ENCODE measurements at regions not wholly inside any gene's neighbourhood (a gene's known extent, or its start where the extent isn't known, plus 50 kb on each side); places are given as distances from the start of the nearest gene placed in this dataset.

- DNase-seq, result peak in 1 of 2 donors; percentile 33
- TF ChIP-seq CTCF (IDR thresholded peaks at IDR 0.05), result no peak
- Histone ChIP-seq H3K4me1 (no peaks in the 10 kb centered on the region), H3K27me3 (no peaks in the 10 kb centered on the region), H3K27ac (no peak overlapping the region), H3K4me3 (no peak overlapping the region), H3K36me3 (no peaks in the 10 kb centered on the region), H3K9me3 (no peaks in the 10 kb centered on the region)
- intact Hi-C loops (cut with DNase I; ENCODE audit: low total_unique reads), result no loop called here
These were observed 68.1 kb upstream of the PELI1 start for GRCh38 chr2:64212346-64212745.

GRCh38 chr2:64212801-64213321, 68.6 kb upstream of the PELI1 start:
- no peak for TF ChIP-seq CTCF (IDR thresholded peaks at IDR 0.05)
- Histone ChIP-seq H3K4me3 (no peak overlapping the region), H3K27ac (no peak overlapping the region), H3K4me1 (no peaks in the 10 kb centered on the region), H3K27me3 (no peaks in the 10 kb centered on the region), H3K36me3 (no peaks in the 10 kb centered on the region), H3K9me3 (no peaks in the 10 kb centered on the region)
- DNase-seq, result no peak
- intact Hi-C loops (cut with DNase I; ENCODE audit: low total_unique reads), result no loop called here

- H3K36me3 ChIP-seq, result no peaks in the 10 kb centered on the region
- H3K27ac ChIP-seq, result no peak overlapping the region
- DNase-seq, result no peak
- no peaks in the 10 kb centered on the region for H3K9me3 ChIP-seq
- intact Hi-C loops (cut with DNase I; ENCODE audit: low total_unique reads), result no loop called here
- H3K4me3 ChIP-seq, result no peak overlapping the region
- no peaks in the 10 kb centered on the region for H3K4me1 ChIP-seq
- no peaks in the 10 kb centered on the region for H3K27me3 ChIP-seq
- TF ChIP-seq CTCF (IDR thresholded peaks at IDR 0.05), result no peak
These were observed 69.5 kb upstream of the PELI1 start for GRCh38 chr2:64213532-64214275.

GRCh38 chr2:64214281-64215115, 70.3 kb upstream of the PELI1 start:
- no peak for DNase-seq
- Histone ChIP-seq H3K27ac (no peak overlapping the region), H3K4me1 (no peaks in the 10 kb centered on the region), H3K9me3 (no peaks in the 10 kb centered on the region), H3K27me3 (no peaks in the 10 kb centered on the region), H3K4me3 (no peak overlapping the region), H3K36me3 (no peaks in the 10 kb centered on the region)
- intact Hi-C loops (cut with DNase I; ENCODE audit: low total_unique reads), result no loop called here
- TF ChIP-seq CTCF (IDR thresholded peaks at IDR 0.05), result no peak

- H3K9me3 ChIP-seq, result no peaks in the 10 kb centered on the region
- intact Hi-C loops (cut with DNase I; ENCODE audit: low total_unique reads), result no loop called here
- no peak overlapping the region for H3K27ac ChIP-seq
- no peak overlapping the region for H3K4me3 ChIP-seq
- DNase-seq, result no peak
- peaks cover 0 to 3% (median 0%) of the 10 kb centered on the region in 4 donors for H3K4me1 ChIP-seq
- no peak for TF ChIP-seq CTCF (IDR thresholded peaks at IDR 0.05)
- H3K36me3 ChIP-seq, result no peaks in the 10 kb centered on the region
- no peaks in the 10 kb centered on the region for H3K27me3 ChIP-seq
These were observed 73.1 kb upstream of the PELI1 start for GRCh38 chr2:64217198-64217869.
